ENCODE measurements at regions not wholly inside any gene's neighbourhood (a gene's known extent, or its start where the extent isn't known, plus 50 kb on each side); places are given as distances from the start of the nearest gene placed in this dataset.
"Not testable (repeated sequence)": the region's sequence is repeated elsewhere in the genome, so short reads cannot be mapped to it uniquely, and the experiment has no call there.

DNA sequence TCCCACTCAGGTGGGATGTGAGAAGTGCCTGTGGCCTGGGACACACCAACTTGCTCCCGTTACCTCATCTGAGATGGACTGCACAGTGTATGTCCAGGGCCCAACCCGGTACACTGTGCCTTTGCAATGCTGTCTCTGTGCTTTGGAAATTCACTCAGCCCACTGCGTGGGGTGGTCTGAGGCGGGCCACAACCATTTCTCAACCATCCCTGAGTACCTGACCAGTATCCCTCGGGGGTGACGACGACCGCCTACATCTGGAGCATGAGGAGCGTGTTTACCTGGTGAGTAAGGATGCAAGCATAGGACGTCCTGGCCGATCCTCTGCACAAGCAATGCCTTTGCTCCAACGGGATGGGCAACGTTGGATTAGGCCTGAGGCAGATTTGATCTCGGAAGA lies 188.2 kb upstream of the PZP start:
- TF ChIP-seq, protein P1, sequence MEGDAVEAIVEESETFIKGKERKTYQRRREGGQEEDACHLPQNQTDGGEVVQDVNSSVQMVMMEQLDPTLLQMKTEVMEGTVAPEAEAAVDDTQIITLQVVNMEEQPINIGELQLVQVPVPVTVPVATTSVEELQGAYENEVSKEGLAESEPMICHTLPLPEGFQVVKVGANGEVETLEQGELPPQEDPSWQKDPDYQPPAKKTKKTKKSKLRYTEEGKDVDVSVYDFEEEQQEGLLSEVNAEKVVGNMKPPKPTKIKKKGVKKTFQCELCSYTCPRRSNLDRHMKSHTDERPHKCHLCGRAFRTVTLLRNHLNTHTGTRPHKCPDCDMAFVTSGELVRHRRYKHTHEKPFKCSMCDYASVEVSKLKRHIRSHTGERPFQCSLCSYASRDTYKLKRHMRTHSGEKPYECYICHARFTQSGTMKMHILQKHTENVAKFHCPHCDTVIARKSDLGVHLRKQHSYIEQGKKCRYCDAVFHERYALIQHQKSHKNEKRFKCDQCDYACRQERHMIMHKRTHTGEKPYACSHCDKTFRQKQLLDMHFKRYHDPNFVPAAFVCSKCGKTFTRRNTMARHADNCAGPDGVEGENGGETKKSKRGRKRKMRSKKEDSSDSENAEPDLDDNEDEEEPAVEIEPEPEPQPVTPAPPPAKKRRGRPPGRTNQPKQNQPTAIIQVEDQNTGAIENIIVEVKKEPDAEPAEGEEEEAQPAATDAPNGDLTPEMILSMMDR (IDR thresholded peaks at IDR 0.05) = not testable (repeated sequence)
- not testable (repeated sequence) for TF ChIP-seq POLR2A, POLR2AphosphoS5 (IDR thresholded peaks at IDR 0.05)
